EH (cell line): ENCODE measurements at regions not wholly inside any gene's neighbourhood (a gene's known extent, or its start where the extent isn't known, plus 50 kb on each side); places are given as distances from the start of the nearest gene placed in this dataset.
"Not testable (repeated sequence)": the region's sequence is repeated elsewhere in the genome, so short reads cannot be mapped to it uniquely, and the experiment has no call there.

Source experiments
- DNase-seq: peaks from one replicate; pipeline ENCODE4 v3.0.0-alpha.2; 2015; ENCODE audit warnings: low read depth

- peak; percentile 10 for DNase-seq
Observed at GRCh38 chr9:41075671-41076070, 52.8 kb downstream of the FOXD4L6 start.

GRCh38 chr9:41074356-41074942 lies 54.0 kb downstream of the FOXD4L6 start:
- peak; percentile 30 for DNase-seq

- peak; percentile 4 for DNase-seq
Observed at GRCh38 chr9:41073471-41074243, 54.8 kb downstream of the FOXD4L6 start.

- DNase-seq = peak; percentile 3
Observed at GRCh38 chr9:41064125-41064795, 64.2 kb downstream of the FOXD4L6 start.

GRCh38 chr9:41063243-41063642 lies 65.2 kb downstream of the FOXD4L6 start:
- DNase-seq = peak; percentile 20

- DNase-seq = not testable (repeated sequence)
Observed at GRCh38 chr9:41059603-41060002, 68.9 kb downstream of the FOXD4L6 start.

- DNase-seq = peak; percentile 2
Observed at GRCh38 chr9:41053666-41054363, 74.7 kb downstream of the FOXD4L6 start.

GRCh38 chr9:41048672-41049071 lies 79.8 kb downstream of the FOXD4L6 start:
- DNase-seq = peak; percentile 10

- not testable (repeated sequence) for DNase-seq
Observed at GRCh38 chr9:41047792-41048191, 80.7 kb downstream of the FOXD4L6 start.

- not testable (repeated sequence) for DNase-seq
Observed at GRCh38 chr9:41044930-41045329, 83.6 kb downstream of the FOXD4L6 start.

GRCh38 chr9:41043433-41043832 lies 85.0 kb downstream of the FOXD4L6 start:
- not testable (repeated sequence) for DNase-seq

- DNase-seq = not testable (repeated sequence)
Observed at GRCh38 chr9:41042111-41042510, 86.4 kb downstream of the FOXD4L6 start.

- not testable (repeated sequence) for DNase-seq
Observed at GRCh38 chr9:41040705-41041342, 87.7 kb downstream of the FOXD4L6 start.

GRCh38 chr9:41035276-41035675 lies 93.2 kb downstream of the FOXD4L6 start:
- DNase-seq = peak; percentile 53

GRCh38 chr9:41034699-41035197 lies 93.7 kb downstream of the FOXD4L6 start:
- peak; percentile 92 for DNase-seq

GRCh38 chr9:41033877-41034276 lies 94.6 kb downstream of the FOXD4L6 start:
- DNase-seq = peak; percentile 56

- not testable (repeated sequence) for DNase-seq
Observed at GRCh38 chr9:41033360-41033759, 95.1 kb downstream of the FOXD4L6 start.

GRCh38 chr9:41026912-41027676 lies 101.4 kb downstream of the FOXD4L6 start:
- DNase-seq = not testable (repeated sequence)

- not testable (repeated sequence) for DNase-seq
Observed at GRCh38 chr9:41022365-41022764, 106.1 kb downstream of the FOXD4L6 start.

GRCh38 chr9:41019858-41020562 lies 108.5 kb downstream of the FOXD4L6 start:
- peak; percentile 36 for DNase-seq
